ENCODE measurements at regions not wholly inside any gene's neighbourhood (a gene's known extent, or its start where the extent isn't known, plus 50 kb on each side); places are given as distances from the start of the nearest gene placed in this dataset.

- H3K4me2 ChIP-seq (ENCODE audit: low read depth, low read length, poor library complexity, severe bottlenecking): no peak overlapping the region
- no peaks in the 10 kb centered on the region for H3K4me1 ChIP-seq (ENCODE audit: insufficient read depth, low read length, poor library complexity, severe bottlenecking)
- TF ChIP-seq EZH2phosphoT487 (IDR thresholded peaks at IDR 0.05; ENCODE audit: borderline replicate concordance) (no peak), CTCF (conservative IDR thresholded peaks at IDR 0.05; ENCODE audit: low read length) (no peak)
- H3K4me3 ChIP-seq (ENCODE audit: low read length, poor library complexity, severe bottlenecking): no peak overlapping the region
- no peaks in the 10 kb centered on the region for H3F3A ChIP-seq (ENCODE audit: low read depth)
- no peaks in the 10 kb centered on the region for H4K20me1 ChIP-seq (ENCODE audit: insufficient read depth, low read length, poor library complexity, severe bottlenecking)
- H3K36me3 ChIP-seq (ENCODE audit: insufficient read depth, low read length): no peaks in the 10 kb centered on the region
- no peak overlapping the region for H2AFZ ChIP-seq (ENCODE audit: low read length)
- H3K9ac ChIP-seq (ENCODE audit: low read depth, low read length, poor library complexity, severe bottlenecking): no peak overlapping the region
- H3K27me3 ChIP-seq (ENCODE audit: insufficient read depth, low read length, poor library complexity, severe bottlenecking): no peaks in the 10 kb centered on the region
- no peaks in the 10 kb centered on the region for H3K9me2 ChIP-seq (replicated peaks; ENCODE audit: low read depth, low read length)
- H3K79me2 ChIP-seq (ENCODE audit: insufficient read depth, low read length): no peaks in the 10 kb centered on the region
- H3K9me3 ChIP-seq (ENCODE audit: insufficient read depth, low read depth, low read length): no peaks in the 10 kb centered on the region
Measured at GRCh38 chr10:29021591-29021990, 267.3 kb upstream of the LYZL1 start.

GRCh38 chr10:29022513-29022912 is 266.4 kb upstream of the LYZL1 start:
- Histone ChIP-seq H3K9me2 (replicated peaks; ENCODE audit: low read depth, low read length) (no peaks in the 10 kb centered on the region), H3K9ac (ENCODE audit: low read depth, low read length, poor library complexity, severe bottlenecking) (no peak overlapping the region), H3K27me3 (ENCODE audit: insufficient read depth, low read length, poor library complexity, severe bottlenecking) (no peaks in the 10 kb centered on the region), H3K4me1 (ENCODE audit: insufficient read depth, low read length, poor library complexity, severe bottlenecking) (no peaks in the 10 kb centered on the region), H2AFZ (ENCODE audit: low read length) (no peak overlapping the region), H3K4me3 (ENCODE audit: low read length, poor library complexity, severe bottlenecking) (no peak overlapping the region), H3K9me3 (ENCODE audit: insufficient read depth, low read depth, low read length) (no peaks in the 10 kb centered on the region), H4K20me1 (ENCODE audit: insufficient read depth, low read length, poor library complexity, severe bottlenecking) (no peaks in the 10 kb centered on the region), H3K36me3 (ENCODE audit: insufficient read depth, low read length) (no peaks in the 10 kb centered on the region), H3K4me2 (ENCODE audit: low read depth, low read length, poor library complexity, severe bottlenecking) (no peak overlapping the region), H3K79me2 (ENCODE audit: insufficient read depth, low read length) (no peaks in the 10 kb centered on the region), H3F3A (ENCODE audit: low read depth) (no peaks in the 10 kb centered on the region)
- TF ChIP-seq CTCF (conservative IDR thresholded peaks at IDR 0.05; ENCODE audit: low read length): no peak
- TF ChIP-seq EZH2phosphoT487 (IDR thresholded peaks at IDR 0.05; ENCODE audit: borderline replicate concordance): no peak

DNA sequence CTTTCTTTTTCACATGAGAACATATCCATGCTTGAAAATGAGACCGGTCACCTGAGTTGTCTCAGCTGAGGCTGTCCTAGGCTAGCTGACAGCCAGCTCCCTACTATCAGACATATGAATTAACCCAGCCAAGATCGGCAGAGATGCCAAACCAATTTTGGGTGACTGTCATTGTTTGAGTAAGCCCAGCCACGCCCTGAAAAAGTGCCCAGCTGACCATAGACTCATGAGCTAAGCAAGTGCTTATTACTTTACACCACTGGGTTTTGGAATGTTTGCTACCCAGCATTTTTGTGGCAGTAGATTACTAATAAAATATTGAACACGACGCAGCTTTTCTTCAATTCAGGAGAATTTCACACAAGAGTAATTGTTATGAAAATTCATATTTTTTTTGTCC is 265.2 kb upstream of the LYZL1 start:
- H3K36me3 ChIP-seq (ENCODE audit: insufficient read depth, low read length): no peaks in the 10 kb centered on the region
- no peak overlapping the region for H3K4me2 ChIP-seq (ENCODE audit: low read depth, low read length, poor library complexity, severe bottlenecking)
- no peak overlapping the region for H3K4me3 ChIP-seq (ENCODE audit: low read length, poor library complexity, severe bottlenecking)
- no peaks in the 10 kb centered on the region for H3K27me3 ChIP-seq (ENCODE audit: insufficient read depth, low read length, poor library complexity, severe bottlenecking)
- H3K79me2 ChIP-seq (ENCODE audit: insufficient read depth, low read length): no peaks in the 10 kb centered on the region
- no peaks in the 10 kb centered on the region for H3K9me3 ChIP-seq (ENCODE audit: insufficient read depth, low read depth, low read length)
- no peak overlapping the region for H3K9ac ChIP-seq (ENCODE audit: low read depth, low read length, poor library complexity, severe bottlenecking)
- no peaks in the 10 kb centered on the region for H3F3A ChIP-seq (ENCODE audit: low read depth)
- no peaks in the 10 kb centered on the region for H3K4me1 ChIP-seq (ENCODE audit: insufficient read depth, low read length, poor library complexity, severe bottlenecking)
- H4K20me1 ChIP-seq (ENCODE audit: insufficient read depth, low read length, poor library complexity, severe bottlenecking): no peaks in the 10 kb centered on the region
- H3K9me2 ChIP-seq (replicated peaks; ENCODE audit: low read depth, low read length): no peaks in the 10 kb centered on the region
- TF ChIP-seq CTCF (conservative IDR thresholded peaks at IDR 0.05; ENCODE audit: low read length) (no peak), EZH2phosphoT487 (IDR thresholded peaks at IDR 0.05; ENCODE audit: borderline replicate concordance) (no peak)
- H2AFZ ChIP-seq (ENCODE audit: low read length): no peak overlapping the region

All from Loucy (cell line).